SHP77 treated with DMSO at 0.1 percent for 48 hours (cell line): ENCODE measurements at regions not wholly inside any gene's neighbourhood (a gene's known extent, or its start where the extent isn't known, plus 50 kb on each side); places are given as distances from the start of the nearest gene placed in this dataset.

Experiments
- DNase-seq: peaks from one replicate; lab custom pipeline; 2025; lab: John Stamatoyannopoulos, UW

DNA sequence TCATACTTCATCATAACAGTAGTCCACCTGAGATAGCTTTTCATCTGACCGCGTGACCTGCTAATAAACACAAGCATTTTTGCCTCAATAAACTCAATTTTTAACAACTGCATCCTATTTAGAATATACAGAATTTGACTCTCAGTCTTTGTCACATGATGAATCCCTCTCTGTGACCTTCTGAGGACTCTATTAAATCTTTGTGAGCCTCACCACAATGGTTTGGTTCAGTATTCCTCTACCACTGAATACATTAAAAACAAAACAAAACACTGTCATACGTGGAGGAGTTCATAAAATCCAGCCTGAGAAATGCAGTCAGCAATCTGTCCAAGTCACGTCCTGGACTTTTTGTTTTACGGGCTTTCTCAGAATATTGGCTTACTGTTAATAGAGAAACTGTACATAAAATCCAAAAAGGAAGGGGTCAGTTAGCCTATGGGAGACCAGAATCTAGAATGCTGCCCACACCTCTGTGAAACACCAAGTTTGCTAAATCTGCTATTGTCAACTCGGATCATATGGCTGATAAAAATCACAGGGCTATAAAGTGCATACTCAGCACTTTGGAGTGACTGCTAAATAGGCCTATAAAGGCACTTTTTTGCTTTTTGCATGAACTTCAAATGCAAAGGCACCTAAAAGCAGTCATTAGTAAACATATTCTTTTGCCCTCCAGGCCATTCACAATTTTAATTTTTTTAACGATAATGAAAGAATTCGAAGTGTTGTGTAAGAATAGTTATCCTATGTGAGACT lies 190.3 kb upstream of the HDDC2 start:
- DNase-seq: no peak

DNA sequence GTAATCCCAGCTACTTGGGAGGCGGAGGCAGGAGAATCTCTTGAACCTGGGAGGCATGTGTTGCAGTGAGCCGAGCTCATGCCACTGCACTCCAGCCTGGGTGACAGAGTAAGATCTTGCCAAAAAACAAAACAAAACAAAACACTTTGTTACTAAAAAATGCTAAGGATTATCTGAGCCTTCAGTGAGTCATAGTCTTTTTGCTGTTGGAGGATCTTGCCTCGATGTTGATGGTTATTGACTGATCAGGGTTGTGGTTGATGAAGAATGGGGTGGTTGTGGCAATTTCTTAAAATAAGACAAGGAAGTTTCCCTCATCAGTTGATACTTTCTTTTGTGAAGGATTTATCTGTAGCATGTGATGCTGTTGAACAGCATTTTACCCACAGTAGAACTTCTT lies 196.8 kb upstream of the HDDC2 start:
- DNase-seq: no peak

DNA sequence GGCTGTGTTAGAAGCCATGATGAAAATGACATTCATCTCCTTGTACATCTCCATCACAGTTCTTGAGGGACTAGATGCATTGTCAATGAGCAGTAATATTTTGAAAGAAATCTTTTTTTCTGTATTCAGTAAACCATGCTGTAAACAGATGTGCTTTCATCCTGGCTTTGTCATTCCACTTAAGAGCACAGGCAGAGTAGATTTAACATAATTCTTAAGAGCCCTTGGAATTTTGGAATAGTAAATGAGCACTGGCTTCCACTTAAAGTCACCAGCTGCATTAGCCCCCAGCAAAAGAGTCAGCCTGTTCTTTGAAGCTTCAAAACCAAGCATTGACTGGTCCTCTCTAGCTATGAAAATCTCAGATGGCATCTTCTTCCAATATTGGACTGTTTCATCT lies 197.8 kb upstream of the HDDC2 start:
- DNase-seq: no peak

DNA sequence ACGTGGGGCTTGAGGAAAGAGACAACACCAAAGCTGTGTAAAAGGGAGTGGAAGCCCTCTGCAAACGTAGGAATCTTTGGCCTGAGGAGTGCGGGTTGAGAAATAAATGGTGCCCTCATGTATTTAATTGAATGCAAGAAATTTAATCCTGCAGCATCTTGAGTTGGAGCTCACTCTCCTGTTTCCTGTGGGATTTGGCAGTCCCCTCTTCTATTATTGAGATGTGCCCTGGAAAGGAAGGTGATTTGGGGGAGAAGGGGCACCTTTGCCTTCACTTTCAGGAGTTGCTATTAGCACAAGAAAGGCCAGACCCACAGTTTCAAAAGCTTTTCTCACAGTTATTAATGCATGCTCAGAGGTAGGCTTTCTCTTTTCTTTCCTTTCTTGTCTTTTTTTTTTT lies 201.4 kb upstream of the HDDC2 start:
- no peak for DNase-seq

DNA sequence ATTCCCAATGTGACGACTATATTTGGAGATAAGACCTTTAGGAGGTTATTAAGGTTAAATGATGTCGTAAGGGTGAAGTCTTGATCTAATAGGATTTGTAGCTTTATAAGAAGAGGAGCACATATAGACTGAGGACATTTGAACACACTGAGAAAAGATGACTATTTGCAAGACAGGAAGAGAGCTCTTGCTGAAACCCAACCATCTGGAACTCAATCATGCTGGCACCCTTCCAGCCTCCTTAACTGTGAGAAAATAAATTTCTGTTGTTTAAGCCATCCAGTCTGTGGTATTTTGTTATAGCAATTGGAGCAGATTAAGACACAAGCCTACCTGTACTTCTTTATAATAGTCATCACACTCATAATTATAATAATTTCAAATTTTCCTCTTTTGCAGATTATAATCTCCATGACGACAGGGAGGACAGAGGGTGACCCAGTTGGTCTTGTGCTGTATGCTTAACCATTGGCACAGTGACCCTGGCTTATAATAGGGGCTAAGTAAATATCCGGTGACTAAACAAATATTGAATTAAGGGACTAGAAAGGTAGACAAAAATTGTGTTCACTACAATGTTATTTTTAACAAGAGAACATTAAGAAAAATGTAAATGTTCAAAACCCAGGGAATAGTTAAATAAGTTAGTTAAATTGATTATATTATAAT lies 206.4 kb upstream of the HDDC2 start:
- peak; percentile 95 for DNase-seq

DNA sequence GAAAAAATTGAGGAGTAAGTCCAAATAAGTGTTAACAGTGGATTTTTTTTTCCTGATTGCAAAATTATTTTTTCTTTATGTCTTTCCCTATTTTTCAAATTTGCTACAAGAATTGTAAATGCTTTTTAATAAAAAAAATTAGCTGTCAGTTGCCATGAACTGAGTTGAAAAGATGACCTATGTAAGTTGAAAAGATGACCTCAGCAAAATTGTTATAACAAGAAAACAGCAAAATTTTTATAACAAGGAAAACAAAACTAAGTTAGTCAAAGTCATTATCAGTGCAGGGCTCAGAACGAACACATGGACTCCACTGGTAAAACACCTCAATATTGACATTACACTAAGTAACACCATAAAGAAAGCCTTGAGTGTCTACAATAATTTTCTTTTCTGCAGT lies 207.0 kb upstream of the HDDC2 start:
- no peak for DNase-seq

GRCh38 chr6:125509477-125509876 lies 207.7 kb upstream of the HDDC2 start:
- DNase-seq: no peak

DNA sequence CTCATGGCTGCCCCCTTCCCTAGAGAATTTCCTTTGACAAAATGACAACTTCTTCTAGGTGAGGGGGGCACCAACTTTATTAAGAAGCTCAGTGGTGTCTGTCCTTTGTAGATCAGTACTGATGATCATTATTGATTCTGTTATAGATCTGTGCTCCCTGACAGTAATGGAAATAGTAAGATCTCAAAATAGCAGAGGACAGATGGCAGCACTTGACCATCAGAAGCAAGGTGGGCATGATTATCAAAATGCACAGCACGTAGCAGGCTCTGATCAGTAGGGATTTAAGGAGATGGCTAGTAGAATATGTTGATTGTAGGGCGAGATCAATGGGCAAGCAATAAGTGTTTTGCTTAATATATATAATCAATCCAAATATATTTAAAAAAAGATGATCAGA lies 208.6 kb upstream of the HDDC2 start:
- DNase-seq: no peak

DNA sequence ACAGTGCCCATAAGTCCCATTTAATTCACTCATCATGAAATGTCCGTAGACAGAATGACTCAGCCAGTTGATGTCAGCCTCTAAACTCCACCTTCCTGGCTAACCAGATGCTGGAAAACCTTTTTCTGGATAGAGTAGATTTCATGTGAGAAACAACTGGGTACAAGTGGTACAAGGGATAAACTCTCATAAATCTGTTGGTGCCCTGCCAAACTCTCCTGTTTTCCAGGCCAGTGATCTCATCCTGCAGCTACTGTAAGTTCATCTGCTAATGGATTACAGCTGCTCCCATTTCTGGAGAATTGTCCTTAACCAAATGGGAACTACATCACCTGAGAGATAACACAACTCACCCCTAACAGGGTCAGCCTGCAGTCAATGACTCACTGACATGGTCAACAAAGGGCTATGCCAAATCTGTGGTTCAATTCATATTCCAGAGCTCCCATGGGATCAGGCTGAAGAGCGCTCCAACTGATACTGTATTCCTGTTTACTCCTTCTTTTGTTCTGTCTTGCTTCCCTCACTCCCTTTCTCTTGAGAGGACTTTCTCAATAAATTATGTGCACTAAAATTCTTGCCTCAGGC lies 210.1 kb upstream of the HDDC2 start:
- DNase-seq: peak; percentile 90

GRCh38 chr6:125512621-125513020 lies 210.9 kb upstream of the HDDC2 start:
- DNase-seq: no peak

DNA sequence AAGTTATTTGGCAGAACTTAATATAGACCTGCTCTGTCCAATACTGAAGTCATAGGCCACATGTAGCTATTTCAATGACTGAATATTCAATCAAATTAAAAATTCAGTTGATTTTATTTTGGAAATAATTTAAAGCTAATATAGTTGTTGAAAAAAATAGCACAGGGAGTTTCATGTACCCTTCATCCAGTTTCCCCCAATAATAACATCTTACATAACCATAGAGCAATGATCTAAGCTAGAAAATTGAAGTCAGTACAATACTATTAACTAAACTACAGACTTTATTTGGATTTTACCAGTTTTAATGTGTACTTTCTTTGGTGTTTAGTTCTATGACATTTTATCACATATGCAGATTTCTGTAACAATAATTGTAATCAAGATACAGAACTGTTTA lies 212.2 kb upstream of the HDDC2 start:
- DNase-seq: no peak

GRCh38 chr6:125516644-125517043 lies 214.9 kb upstream of the HDDC2 start:
- no peak for DNase-seq

DNA sequence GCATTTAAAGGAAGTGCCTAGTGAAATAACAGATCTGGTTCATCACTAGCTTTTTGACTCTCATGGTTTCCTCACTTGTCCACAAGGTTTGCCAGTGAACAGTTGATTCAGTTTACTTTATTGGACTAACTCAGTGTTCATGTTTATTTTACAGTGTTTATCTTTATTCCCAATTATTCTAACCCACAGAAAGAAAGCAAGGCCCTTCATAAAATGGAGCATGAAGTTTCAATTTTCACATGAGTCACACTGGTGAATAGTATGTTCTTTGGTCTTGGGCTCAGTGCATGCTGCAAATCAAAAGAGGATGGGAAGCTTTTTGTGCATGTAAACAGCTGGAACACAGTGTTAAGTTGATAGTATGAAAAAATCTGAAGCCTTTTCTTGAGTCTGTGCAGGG lies 217.6 kb upstream of the HDDC2 start:
- no peak for DNase-seq

DNA sequence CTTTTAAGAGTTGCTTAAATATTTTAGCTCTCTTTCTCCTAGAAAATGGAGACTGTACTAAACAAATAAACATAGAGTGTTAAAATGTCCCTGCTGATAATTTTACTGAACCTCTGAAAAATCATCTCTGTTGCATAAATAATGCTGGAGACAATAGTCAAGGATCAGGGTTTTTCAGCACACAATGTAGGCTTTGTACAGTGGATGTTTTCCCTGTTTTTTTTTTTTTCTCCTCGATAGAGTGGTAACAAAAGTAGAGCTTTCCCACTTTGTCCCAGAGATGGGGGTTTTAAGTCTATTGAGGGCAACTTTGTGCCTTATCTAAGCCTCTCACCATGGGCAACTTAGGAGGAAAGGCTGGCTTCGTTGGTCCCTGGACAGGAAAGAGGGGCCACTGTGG lies 222.6 kb upstream of the HDDC2 start:
- no peak for DNase-seq

GRCh38 chr6:125526007-125526720 lies 223.3 kb upstream of the HEY2 start:
- no peak for DNase-seq

DNA sequence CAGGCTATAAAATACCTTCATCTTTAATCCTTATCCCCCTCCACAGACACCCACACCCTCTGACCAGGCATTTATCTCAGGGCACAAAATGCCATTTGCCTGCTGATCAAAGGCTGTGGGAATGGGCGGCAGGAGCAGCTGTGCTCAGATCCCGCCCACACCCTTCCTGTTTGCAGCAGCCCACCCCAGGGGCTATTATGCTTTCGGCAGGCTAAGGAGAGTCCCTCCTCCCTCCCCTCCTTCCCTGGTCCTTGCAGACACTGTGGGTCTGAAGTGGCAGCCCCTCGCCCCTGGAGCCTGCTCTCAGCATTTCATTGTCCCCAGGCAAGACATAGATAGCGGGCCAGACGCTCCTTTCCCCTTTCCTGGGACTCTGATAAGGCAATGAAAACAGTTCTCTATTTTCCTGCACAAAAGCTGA lies 220.8 kb upstream of the HEY2 start:
- no peak for DNase-seq

DNA sequence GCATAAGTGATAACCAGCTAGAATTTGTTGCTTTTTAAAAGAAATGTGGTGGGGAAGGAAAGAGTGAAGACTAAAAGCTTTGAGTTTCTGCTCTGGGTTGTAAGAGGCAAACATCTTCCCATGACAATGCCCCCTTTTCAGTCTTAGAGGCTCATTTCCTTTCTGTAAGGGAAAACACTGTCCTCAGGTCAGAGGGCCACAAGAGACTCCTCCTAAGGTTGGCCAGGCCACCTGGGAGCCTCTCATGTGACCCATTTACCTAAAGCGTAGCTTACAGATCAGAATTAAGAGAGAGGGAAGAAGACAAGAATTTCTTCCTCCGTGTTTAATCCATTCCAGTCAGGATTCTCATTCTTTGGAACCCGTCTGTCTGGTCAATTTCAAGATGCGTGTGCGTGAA lies 220.4 kb upstream of the HEY2 start:
- DNase-seq: no peak

DNA sequence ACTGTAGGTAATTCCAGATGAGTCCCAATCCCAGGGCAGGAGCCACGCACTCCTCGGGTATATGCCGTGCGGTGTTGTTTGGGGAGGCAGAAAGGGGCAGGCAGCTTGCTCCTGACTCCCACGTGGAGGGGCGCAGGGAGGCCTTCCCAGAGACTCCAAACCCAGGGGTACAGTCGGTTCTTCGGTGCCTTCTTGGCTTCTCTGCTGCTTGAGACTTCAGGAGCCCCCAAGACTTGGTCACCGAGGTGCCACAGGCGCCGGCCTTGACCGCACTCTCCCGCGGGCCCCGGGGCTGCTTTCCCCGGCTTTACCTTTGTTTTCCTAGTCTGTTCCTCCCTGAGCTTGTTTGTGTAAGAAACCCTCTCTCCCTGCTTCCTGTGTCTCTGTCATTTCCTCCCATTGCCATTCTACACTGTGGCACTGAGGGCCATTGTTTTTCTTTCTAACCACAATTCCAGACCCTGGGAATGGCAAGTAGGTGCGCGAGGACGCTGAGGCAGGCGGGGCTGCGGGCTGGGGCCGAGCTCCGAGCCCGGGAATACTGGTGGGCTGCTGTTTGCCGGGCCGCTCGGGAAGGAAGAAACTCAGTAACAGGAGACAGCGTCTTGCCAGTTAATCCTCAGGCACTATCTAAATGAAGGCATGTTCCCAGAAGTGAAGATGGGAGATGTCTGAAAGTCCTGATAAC lies 215.6 kb upstream of the HEY2 start:
- DNase-seq: peak; percentile 61

- peak; percentile 65 for DNase-seq
Measured at GRCh38 chr6:125534430-125535263, 214.8 kb upstream of the HEY2 start.

DNA sequence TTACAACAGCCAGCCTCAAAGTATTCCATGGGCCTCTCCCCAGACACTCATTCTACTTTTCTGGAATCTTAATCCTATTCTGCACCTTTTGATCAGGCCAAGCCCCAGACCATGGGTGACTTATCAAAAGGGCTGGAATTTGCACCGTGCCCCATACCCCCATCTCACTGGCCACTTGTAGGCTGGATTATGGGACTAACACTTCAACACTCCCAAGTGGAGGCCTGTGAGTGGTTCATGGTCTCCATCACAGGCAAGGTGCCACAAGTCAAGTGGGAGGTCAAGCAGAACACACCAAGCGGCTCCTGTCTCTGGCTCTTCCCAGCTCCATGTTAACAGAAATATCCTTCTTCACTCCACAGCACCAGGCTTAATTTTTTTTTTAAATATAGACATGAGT lies 212.3 kb upstream of the HEY2 start:
- DNase-seq: no peak

DNA sequence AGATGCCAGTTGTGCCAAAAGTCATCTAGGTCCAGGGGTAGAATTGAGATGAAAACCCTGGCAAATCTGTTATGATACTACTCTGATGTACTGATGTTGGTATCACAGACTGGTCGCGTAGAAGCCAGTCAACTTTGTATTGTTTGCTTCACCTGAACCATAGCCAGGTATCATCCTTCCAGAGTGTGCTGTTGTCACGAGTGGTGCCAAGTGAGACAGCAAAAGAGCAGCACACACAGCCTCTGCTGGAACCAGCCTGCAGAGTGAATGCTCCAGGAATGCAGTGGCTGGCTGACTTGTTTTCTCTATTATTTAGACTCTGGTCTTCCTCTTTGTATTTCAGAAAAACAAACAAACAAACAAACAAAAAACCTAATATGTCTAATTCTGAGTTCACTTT lies 209.5 kb upstream of the HEY2 start:
- no peak for DNase-seq
